ENCODE measurements at regions not wholly inside any gene's neighbourhood (a gene's known extent, or its start where the extent isn't known, plus 50 kb on each side); places are given as distances from the start of the nearest gene placed in this dataset.
"Not testable (repeated sequence)": the region's sequence is repeated elsewhere in the genome, so short reads cannot be mapped to it uniquely, and the experiment has no call there.

DNA sequence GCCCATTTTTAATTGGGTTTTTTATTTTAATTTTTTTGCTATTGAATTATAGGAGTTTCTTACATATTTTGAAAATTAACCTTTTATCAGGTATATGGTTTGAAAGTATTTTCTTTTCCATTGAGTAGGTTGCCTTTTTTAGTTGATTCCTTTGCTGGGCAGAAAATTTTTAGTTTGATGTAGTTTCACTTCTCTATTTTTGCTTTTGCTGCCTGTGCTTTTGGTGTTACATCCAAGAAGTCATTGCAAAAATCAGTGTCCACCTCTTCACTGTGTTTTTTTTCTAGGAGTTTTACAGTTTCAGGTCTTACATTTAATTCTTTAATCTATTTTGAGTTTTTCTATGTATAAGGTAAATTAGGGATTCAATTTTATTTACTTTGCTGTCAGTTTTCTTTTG, 129.8 kb upstream of the FERD3L start:
- Mint-ChIP-seq H3K27ac (no peak overlapping the region), H3K4me1 (no peaks in the 10 kb centered on the region), H3K9me3 (ENCODE audit: low read depth) (peaks cover 7% of the 10 kb centered on the region), H3K4me3 (no peak overlapping the region), H3K27me3 (no peaks in the 10 kb centered on the region), H3K36me3 (no peaks in the 10 kb centered on the region)
- ATAC-seq (no peak), DNase-seq (no peak)
- CTCF ChIA-PET = no interaction called here

DNA sequence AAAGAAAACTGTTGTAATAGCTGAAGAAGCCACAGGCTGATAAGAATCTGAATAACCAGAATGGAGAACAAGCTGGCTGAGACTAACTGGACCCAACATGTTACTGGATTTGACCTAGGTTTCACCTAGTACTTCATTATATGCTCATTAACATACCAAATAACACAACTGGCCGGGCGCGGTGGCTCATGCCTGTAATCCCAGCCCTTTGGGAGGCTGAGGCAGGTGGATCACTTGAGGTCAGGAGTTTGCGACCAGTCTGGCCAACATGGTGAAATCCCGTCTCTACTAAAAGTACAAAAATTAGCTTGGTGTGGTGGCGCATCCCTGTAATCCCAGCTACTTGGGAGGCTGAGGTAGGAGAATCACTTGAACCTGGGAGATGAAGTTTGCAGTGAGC, 127.1 kb upstream of the FERD3L start:
- H3K4me3 Mint-ChIP-seq; H3K27ac Mint-ChIP-seq; H3K27me3 Mint-ChIP-seq; H3K4me1 Mint-ChIP-seq; CTCF ChIA-PET; H3K36me3 Mint-ChIP-seq; H3K9me3 Mint-ChIP-seq (ENCODE audit: low read depth); DNase-seq; ATAC-seq: not testable (repeated sequence)

DNA sequence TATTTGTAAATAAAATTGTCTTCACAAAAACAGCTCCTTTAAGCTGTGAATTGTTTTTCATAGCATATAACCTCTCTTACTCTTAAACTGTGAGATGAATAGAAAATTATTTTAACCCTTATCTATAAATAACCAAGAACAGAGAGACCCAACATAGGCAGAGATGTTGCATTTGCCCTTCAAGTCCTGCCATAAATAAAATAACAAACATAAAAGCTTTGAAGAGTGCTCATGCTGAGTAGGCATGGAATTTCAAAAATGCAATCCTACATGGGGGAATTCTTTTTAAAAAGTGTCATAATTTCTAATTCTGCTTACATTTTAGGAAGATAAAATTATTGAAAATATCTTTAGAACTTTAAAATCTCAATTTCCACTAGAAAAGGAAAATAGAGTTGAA, 124.1 kb upstream of the FERD3L start:
- ATAC-seq = no peak
- Mint-ChIP-seq H3K4me3 (no peak overlapping the region), H3K9me3 (ENCODE audit: low read depth) (peaks cover 2% of the 10 kb centered on the region), H3K27me3 (no peaks in the 10 kb centered on the region), H3K4me1 (no peaks in the 10 kb centered on the region), H3K27ac (no peak overlapping the region), H3K36me3 (no peaks in the 10 kb centered on the region)
- CTCF ChIA-PET = no interaction called here
- DNase-seq = no peak

DNA sequence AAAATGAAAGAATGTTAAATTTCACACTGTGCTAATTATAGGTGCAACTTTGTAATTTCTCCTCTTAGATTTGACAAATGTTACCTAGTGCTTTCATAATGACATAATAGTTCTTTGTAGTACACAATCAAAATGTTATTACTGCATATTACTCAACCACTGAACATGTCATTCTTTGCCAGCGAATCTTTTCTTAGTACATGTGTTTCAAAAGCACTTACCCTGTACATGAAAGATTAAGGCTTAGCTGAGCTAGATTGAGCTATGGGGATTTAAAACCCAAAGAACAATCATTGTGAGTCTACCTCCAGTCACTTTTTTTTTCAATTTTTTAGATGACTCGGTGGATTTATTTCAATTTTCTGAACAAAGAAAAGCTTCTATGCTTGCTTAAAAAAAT, 123.5 kb upstream of the FERD3L start:
- Mint-ChIP-seq H3K36me3 (no peaks in the 10 kb centered on the region), H3K4me3 (no peak overlapping the region), H3K9me3 (ENCODE audit: low read depth) (peaks cover 2% of the 10 kb centered on the region), H3K27me3 (no peaks in the 10 kb centered on the region), H3K4me1 (no peaks in the 10 kb centered on the region), H3K27ac (no peak overlapping the region)
- ATAC-seq = no peak
- no peak for DNase-seq
- CTCF ChIA-PET = no interaction called here

DNA sequence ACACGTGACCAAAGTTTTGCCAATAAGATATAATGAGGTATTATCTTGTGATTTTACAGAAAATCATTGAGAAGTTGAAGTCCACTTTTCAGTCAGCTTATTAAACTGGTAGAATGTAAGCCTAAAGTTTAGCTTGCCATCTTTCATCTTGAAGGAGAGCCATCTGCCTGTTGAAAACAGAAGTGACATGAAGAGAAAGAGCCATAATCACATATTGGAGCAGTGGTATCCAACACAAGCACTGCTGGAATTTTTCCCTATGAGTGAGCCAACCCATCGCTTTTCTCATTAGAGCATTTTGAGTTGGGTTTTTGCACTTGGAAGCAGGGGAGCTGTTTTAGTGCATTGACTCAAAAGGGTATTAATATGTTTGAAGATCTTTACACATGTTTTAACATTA, 117.6 kb upstream of the FERD3L start:
- Mint-ChIP-seq H3K27ac (no peak overlapping the region), H3K4me3 (no peak overlapping the region), H3K36me3 (no peaks in the 10 kb centered on the region), H3K4me1 (no peaks in the 10 kb centered on the region), H3K27me3 (no peaks in the 10 kb centered on the region), H3K9me3 (ENCODE audit: low read depth) (peaks cover 2% of the 10 kb centered on the region)
- DNase-seq (no peak), ATAC-seq (no peak)
- CTCF ChIA-PET = no interaction called here

DNA sequence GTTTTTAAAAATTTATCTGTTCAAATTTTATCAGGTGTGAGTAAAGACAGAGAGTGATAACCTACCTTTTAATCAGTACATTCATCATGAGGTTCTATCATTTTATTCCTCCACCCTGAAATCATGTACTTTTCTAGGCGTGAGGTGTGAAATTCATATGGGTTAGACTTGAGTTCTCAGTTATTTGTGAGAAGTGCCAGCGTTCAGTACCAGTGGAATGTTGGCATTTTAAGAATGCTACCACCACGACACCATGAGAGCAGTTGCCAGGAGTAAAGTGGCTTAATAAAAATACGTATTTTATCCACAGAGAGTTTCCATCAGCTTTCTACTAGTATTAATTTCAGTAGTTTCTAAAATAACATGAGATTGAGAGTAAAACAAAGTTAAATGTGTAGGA, 104.1 kb upstream of the FERD3L start:
- DNase-seq (no peak), ATAC-seq (no peak)
- CTCF ChIA-PET = no interaction called here
- Mint-ChIP-seq H3K4me3 (no peak overlapping the region), H3K27ac (no peak overlapping the region), H3K4me1 (no peaks in the 10 kb centered on the region), H3K9me3 (ENCODE audit: low read depth) (peaks cover 2% of the 10 kb centered on the region), H3K27me3 (no peaks in the 10 kb centered on the region), H3K36me3 (no peaks in the 10 kb centered on the region)

DNA sequence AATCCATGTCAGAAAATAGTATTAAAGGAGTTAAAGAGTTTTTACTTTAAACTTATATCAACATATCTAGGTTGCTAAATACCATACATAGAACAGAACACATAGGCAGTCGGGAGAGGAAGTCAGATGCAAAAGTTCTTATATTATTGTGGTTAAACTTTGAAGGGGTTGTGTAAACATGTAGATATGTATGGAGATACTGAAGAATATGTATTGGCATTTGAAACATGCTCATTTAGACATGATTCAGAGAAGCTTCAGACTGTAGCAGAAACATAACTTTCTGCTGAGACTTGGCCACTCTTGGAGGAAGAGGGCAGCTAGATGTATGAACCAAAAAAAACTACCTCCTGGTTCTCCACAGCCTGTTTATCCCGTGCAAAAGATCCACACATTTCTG, 103.5 kb upstream of the FERD3L start:
- Mint-ChIP-seq H3K4me3 (no peak overlapping the region), H3K9me3 (ENCODE audit: low read depth) (no peaks in the 10 kb centered on the region), H3K36me3 (no peaks in the 10 kb centered on the region), H3K27me3 (no peaks in the 10 kb centered on the region), H3K4me1 (no peaks in the 10 kb centered on the region), H3K27ac (no peak overlapping the region)
- DNase-seq = no peak
- CTCF ChIA-PET = no interaction called here
- no peak for ATAC-seq

DNA sequence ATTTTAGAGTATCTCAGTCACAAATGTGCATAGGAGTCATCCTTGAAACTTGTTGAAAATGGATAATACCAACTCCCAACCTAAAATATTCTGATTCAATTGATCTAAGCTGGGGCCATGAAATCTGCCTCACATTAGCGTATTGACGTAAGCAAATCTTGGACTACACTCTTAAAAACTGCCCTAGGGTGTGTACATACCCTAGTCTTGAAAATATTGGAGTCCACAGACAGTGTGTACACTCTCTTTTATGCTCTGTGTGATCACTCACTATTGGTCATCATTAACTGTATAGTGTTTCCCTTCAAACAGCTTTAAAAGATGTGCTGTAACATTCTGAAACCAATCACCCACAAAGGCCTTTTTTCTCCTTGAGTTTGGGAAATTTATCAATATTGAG, 102.9 kb upstream of the FERD3L start:
- Mint-ChIP-seq H3K27me3 (no peaks in the 10 kb centered on the region), H3K4me3 (no peak overlapping the region), H3K36me3 (no peaks in the 10 kb centered on the region), H3K9me3 (ENCODE audit: low read depth) (no peaks in the 10 kb centered on the region), H3K27ac (no peak overlapping the region), H3K4me1 (no peaks in the 10 kb centered on the region)
- ATAC-seq (no peak), DNase-seq (no peak)
- CTCF ChIA-PET = no interaction called here

DNA sequence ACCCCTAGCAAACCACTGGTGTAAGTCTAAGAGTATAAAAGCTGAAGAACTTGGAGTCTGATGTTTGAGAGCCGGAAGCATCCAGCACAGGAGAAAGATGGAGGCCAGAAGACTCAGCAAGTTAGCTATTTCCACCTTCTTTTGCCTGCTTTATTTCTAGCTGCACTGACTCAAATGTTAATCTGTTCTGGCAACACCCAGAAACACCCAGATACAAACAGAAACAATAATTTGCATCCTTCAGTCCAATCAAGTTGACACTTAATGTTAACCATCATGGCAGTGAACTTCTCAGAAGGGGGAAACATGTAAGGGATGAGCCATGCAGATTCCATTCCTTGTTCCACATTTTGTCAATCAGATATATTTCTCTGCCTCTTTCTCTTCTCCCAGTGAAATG, 101.8 kb upstream of the FERD3L start:
- ATAC-seq (no peak), DNase-seq (no peak)
- Mint-ChIP-seq H3K4me1 (no peaks in the 10 kb centered on the region), H3K36me3 (no peaks in the 10 kb centered on the region), H3K4me3 (no peak overlapping the region), H3K27ac (no peak overlapping the region), H3K27me3 (no peaks in the 10 kb centered on the region), H3K9me3 (ENCODE audit: low read depth) (peaks cover 3% of the 10 kb centered on the region)
- CTCF ChIA-PET = no interaction called here

DNA sequence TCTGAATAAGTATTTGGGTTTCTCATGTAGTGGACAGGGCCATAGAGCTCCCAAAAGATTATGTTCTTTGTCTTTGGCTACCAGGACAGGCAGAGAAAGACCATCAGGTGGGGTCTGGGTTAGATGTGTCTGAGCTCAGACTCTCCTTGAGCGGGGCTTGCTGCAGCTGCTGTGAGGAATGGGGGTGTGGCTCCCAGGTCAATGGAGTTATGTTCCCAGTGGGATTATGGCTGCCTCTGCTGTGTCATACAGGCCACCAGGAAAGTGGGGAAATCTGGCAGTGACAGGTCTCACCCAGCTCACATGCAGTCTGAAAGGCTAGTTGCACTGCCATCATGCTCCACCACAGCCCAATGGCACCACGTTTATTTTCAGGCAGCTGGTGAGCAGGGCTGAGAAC, 97.0 kb upstream of the FERD3L start:
- DNase-seq = no peak
- peaks cover 3% of the 10 kb centered on the region for H3K9me3 Mint-ChIP-seq (ENCODE audit: low read depth)
- no peaks in the 10 kb centered on the region for H3K4me1 Mint-ChIP-seq
- H3K27me3 Mint-ChIP-seq = no peaks in the 10 kb centered on the region
- no peaks in the 10 kb centered on the region for H3K36me3 Mint-ChIP-seq
- H3K27ac Mint-ChIP-seq = no peak overlapping the region
- CTCF ChIA-PET = no interaction called here
- no peak overlapping the region for H3K4me3 Mint-ChIP-seq
- no peak for ATAC-seq

DNA sequence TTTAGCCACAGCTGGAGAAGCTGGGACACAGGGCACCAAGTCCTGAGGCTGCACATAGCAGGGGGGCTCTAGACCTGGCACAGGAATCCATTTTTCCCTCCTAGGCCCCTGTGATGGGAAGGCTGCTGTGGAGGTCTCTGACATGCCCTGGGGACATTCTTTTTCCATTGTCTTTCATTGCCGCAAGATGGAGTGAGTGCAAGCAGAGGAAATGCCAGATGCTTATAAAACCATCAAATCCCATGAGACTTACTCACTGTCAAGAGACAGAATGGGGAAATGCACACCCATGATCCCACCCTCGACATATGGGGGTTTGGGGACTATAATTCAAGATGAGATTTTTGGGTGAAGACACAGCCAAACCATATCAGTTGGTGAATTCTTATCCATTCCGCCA, 94.7 kb upstream of the FERD3L start:
- no peaks in the 10 kb centered on the region for H3K36me3 Mint-ChIP-seq
- H3K4me3 Mint-ChIP-seq = no peak overlapping the region
- H3K4me1 Mint-ChIP-seq = no peaks in the 10 kb centered on the region
- ATAC-seq = no peak
- no peaks in the 10 kb centered on the region for H3K27me3 Mint-ChIP-seq
- no peak for DNase-seq
- no peak overlapping the region for H3K27ac Mint-ChIP-seq
- CTCF ChIA-PET = no interaction called here
- H3K9me3 Mint-ChIP-seq (ENCODE audit: low read depth) = peaks cover 3% of the 10 kb centered on the region

DNA sequence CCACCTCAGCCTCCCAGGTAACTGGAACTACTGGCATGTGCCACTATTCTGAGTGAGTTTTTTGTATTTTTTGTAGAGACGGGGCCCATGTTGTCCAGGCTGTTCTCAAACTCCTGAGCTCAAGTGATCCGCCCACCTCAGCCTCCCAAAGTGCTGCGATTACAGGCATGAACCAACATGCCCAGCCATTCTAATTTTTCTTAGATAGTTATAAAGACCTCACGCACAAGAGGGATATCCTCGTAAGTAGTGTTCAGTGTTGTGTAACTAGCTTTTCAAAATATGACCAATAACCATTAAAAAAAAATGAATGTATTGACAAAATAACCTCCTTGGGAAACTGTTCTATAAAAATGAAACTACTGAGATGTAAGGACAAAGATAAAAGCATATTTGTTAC, 90.5 kb upstream of the FERD3L start:
- Mint-ChIP-seq H3K4me1 (no peaks in the 10 kb centered on the region), H3K27me3 (no peaks in the 10 kb centered on the region), H3K9me3 (ENCODE audit: low read depth) (peaks cover 2% of the 10 kb centered on the region), H3K4me3 (no peak overlapping the region), H3K27ac (no peak overlapping the region), H3K36me3 (no peaks in the 10 kb centered on the region)
- CTCF ChIA-PET = no interaction called here
- DNase-seq (no peak), ATAC-seq (no peak)

DNA sequence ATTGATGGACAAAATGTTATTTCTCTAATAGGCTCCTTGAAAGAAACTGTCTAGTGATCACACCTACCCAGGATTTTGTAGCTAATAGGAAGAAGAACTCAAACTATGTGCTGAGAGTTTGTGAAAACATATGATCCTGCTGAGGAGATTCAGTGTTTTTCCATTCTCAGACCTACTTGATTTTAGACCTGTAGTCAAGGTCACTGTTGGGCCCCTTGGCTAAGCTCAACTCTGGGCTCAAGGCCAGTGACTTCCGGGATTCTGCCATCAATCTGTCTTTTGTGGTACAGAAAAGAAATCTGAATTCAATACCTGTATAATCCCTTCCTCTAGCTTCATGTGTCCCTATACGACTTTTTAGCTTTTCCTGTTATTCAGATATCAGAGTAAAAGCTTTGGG, 79.7 kb upstream of the FERD3L start:
- Mint-ChIP-seq H3K27ac (no peak overlapping the region), H3K27me3 (no peaks in the 10 kb centered on the region), H3K9me3 (ENCODE audit: low read depth) (peaks cover 8% of the 10 kb centered on the region), H3K4me3 (no peak overlapping the region), H3K4me1 (no peaks in the 10 kb centered on the region), H3K36me3 (no peaks in the 10 kb centered on the region)
- DNase-seq = no peak
- CTCF ChIA-PET = no interaction called here
- no peak for ATAC-seq

DNA sequence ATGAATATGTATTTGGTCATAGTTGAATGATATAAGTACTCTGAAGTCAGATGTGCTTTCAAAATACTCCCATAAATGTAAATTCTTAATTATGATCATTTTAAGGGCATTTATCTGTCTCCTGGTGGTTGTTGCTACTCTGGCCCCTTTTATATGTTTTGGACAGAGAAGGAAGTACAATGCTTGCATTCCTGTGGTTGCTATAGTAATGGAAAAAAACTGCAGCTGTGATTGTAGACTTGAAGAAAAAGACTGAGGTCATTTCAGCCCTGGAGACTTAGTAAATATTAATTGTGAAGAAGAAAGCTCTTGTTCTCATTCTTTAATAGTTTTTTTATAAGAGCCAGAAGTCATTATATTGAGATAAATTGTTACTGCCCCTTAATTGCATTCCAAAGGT, 70.2 kb upstream of the FERD3L start:
- peaks cover 4% of the 10 kb centered on the region for H3K9me3 Mint-ChIP-seq (ENCODE audit: low read depth)

DNA sequence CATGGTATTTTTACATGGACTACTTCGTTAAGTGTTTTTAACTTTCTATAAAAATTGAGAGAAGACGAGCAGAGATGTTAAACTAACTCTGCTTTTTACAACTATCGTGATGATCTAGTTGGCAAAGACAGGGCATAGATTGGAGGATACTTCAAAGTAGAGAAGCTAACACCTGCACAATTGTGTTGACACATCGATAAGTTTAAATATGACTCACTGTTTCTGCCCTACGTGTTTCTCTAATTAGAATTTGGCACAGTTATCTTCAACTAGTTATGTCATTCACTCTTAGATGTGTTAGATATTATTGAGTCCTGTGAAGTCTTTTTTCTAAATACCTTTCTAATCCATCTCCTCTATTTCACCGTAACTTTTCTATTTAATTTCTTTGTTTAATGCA, 68.5 kb upstream of the FERD3L start:
- Mint-ChIP-seq H3K9me3 (ENCODE audit: low read depth) (peaks cover 4% of the 10 kb centered on the region), H3K27ac (no peak overlapping the region), H3K4me1 (no peaks in the 10 kb centered on the region), H3K36me3 (no peaks in the 10 kb centered on the region), H3K27me3 (no peaks in the 10 kb centered on the region), H3K4me3 (no peak overlapping the region)
- ATAC-seq (no peak), DNase-seq (no peak)
- CTCF ChIA-PET = no interaction called here

More for the DNA sequence above, 70.2 kb upstream of the FERD3L start:
- DNase-seq = no peak
- Mint-ChIP-seq H3K4me3 (no peak overlapping the region), H3K27ac (no peak overlapping the region), H3K27me3 (no peaks in the 10 kb centered on the region), H3K4me1 (no peaks in the 10 kb centered on the region), H3K36me3 (no peaks in the 10 kb centered on the region)
- CTCF ChIA-PET = no interaction called here
- ATAC-seq = no peak

Measured in activated CD8-positive, alpha-beta memory T cell treated with anti-CD3 and anti-CD28 coated beads, Interleukin-2, amount 10 ng/mL, durations not matched to agents 7 days and 5 days (primary cell).